ENCODE measurements at regions not wholly inside any gene's neighbourhood (a gene's known extent, or its start where the extent isn't known, plus 50 kb on each side); places are given as distances from the start of the nearest gene placed in this dataset.

DNA sequence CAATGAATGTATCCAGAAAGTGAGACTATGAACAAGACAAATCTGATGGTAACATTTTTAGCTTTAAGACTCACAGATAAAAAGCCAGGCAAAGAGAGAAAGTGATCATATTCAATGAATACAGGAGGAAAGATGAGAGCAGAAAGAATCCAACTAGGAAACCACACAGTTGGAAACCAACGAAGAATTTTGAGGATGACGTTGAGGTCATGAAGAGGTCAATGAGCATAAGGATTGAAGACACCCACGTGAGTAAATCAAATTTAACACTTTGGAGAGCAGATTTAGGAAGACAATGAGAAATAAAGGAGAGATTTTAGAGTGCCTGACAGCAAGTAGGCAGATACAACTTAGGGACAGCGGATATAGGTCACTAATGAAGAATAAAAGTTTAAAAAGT, 948.1 kb downstream of the KCNJ2 start:
- no peak for TF ChIP-seq CTCF (conservative IDR thresholded peaks at IDR 0.05)
- TF ChIP-seq EZH2 (IDR thresholded peaks at IDR 0.05; ENCODE audit: low read depth): no peak

All from PC-9 (cell line).